ENCODE measurements at regions not wholly inside any gene's neighbourhood (a gene's known extent, or its start where the extent isn't known, plus 50 kb on each side); places are given as distances from the start of the nearest gene placed in this dataset.

GRCh38 chr3:18772699-18773305 lies 347.7 kb upstream of the SATB1 start:
- no peak for DNase-seq (ENCODE audit: low spot score)
- peaks cover 0 to 2% (median 0%) of the 10 kb centered on the region in 4 donors for H3K9me3 ChIP-seq (ENCODE audit: control insufficient read depth in 4 of 4, low read length in 3 of 4)
- no peak overlapping the region for H3K27ac ChIP-seq (ENCODE audit: low read depth in 1 of 2, low read length in 2 of 2)
- H3K4me3 ChIP-seq (ENCODE audit: low read depth in 1 of 3, low read length in 3 of 3): no peak overlapping the region
- no peak overlapping the region for H3K9ac ChIP-seq (ENCODE audit: low read depth in 1 of 2, low read length in 2 of 2)
- no peaks in the 10 kb centered on the region for H3K4me1 ChIP-seq (ENCODE audit: control insufficient read depth in 4 of 4, insufficient read depth in 4 of 4, low read length in 3 of 4)
- TF ChIP-seq JUND (IDR thresholded peaks at IDR 0.05) (no peak), YY1 (IDR thresholded peaks at IDR 0.05) (no peak), REST (IDR thresholded peaks at IDR 0.05) (no peak), GABPA (IDR thresholded peaks at IDR 0.05 in 1 of 2, conservative IDR thresholded peaks at IDR 0.05 in 1 of 2) (no peak), HNF4A (conservative IDR thresholded peaks at IDR 0.05) (no peak), TAF1 (conservative IDR thresholded peaks at IDR 0.05) (no peak), HNF4G (IDR thresholded peaks at IDR 0.05) (no peak), ZBTB33 (IDR thresholded peaks at IDR 0.05) (no peak), EGR1 (IDR thresholded peaks at IDR 0.05; ENCODE audit: low read depth in 2 of 2) (no peak), RXRA (IDR thresholded peaks at IDR 0.05) (no peak), MAX (IDR thresholded peaks at IDR 0.05) (no peak), FOXA1 (IDR thresholded peaks at IDR 0.05) (no peak), RAD21 (IDR thresholded peaks at IDR 0.05) (no peak), SP1 (IDR thresholded peaks at IDR 0.05) (no peak), FOXA2 (IDR thresholded peaks at IDR 0.05) (no peak), CTCF (IDR thresholded peaks at IDR 0.05; ENCODE audit: low read depth, low read length, missing input control) (no peak), NR2F2 (IDR thresholded peaks at IDR 0.05) (no peak)
- TF ChIP-seq, protein P1, sequence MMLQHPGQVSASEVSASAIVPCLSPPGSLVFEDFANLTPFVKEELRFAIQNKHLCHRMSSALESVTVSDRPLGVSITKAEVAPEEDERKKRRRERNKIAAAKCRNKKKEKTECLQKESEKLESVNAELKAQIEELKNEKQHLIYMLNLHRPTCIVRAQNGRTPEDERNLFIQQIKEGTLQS (IDR thresholded peaks at IDR 0.05): no peak
- no peaks in the 10 kb centered on the region for H3K36me3 ChIP-seq (ENCODE audit: control insufficient read depth in 4 of 4, insufficient read depth in 3 of 4, low read depth in 1 of 4, low read length in 3 of 4)
- no peaks in the 10 kb centered on the region for H3K27me3 ChIP-seq (ENCODE audit: control insufficient read depth in 4 of 4, insufficient read depth in 4 of 4, low read length in 3 of 4)

Data from liver (tissue), 7 donors.